CD4-positive, alpha-beta T cell treated with Interleukin-15 for 1 hour (primary cell): ENCODE measurements at regions not wholly inside any gene's neighbourhood (a gene's known extent, or its start where the extent isn't known, plus 50 kb on each side); places are given as distances from the start of the nearest gene placed in this dataset.
"Not testable (repeated sequence)": the region's sequence is repeated elsewhere in the genome, so short reads cannot be mapped to it uniquely, and the experiment has no call there.

Experiments
- DNase-seq: peaks from one replicate; pipeline ENCODE4 v3.0.0-alpha.2; 2020

DNA sequence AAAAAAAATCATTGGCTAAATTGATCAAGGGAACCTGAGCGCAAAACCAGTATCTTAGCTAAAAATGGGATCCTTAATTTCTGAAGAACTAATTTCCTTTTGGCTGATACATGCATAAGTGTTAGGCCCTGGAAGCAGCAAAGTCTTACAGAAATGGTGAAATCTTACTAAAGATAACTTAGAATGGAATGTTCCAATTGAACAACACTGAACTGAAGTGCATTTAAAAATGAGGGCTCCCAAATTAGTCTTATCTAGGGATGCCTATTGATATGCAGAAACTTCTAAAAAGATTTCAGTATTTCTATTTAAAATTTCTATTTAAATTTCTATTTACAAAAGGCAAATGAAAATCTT is 120.7 kb upstream of the BANK1 start:
- no peak for DNase-seq

- DNase-seq = no peak
These were observed 121.2 kb upstream of the BANK1 start for GRCh38 chr4:101669138-101669831.

- no peak for DNase-seq
These were observed 123.2 kb upstream of the BANK1 start for GRCh38 chr4:101667348-101667747.

DNA sequence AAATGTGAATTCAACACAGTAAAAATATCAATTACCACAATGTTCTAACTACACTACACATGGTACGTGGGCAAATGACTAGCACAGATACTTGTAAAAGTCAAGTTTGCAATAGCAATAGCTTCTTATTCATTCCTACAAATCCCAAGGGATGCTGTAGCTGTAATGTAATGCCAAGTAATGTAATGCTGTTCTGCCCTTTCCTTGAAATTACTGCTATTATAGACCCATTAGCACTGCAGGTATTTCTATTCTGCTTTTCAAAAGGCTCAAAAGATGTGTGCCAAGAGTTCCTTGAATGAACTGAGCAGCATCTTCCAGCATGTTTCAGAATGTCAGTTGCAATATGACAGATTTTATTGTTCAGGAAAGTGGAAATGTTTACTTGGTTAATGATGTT is 129.9 kb upstream of the BANK1 start:
- no peak for DNase-seq

DNA sequence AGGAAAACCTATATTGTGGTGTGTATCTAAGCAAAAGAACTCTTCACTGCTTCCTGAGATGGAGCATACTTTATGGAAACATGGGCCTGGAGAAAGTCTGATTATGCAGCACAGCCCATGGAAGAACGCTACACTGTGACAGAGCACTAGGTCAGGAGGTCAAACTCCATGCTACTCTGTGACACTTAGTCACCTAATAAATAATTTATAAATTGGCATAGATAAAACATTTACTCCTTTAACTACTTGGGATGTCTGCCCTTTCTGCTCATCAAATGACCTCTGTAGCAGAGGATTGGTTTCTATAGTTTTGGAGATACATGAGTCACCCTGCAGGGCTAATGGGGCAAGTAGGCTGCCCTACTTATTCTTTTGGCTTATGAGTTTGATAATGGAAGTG is 134.7 kb upstream of the BANK1 start:
- DNase-seq = no peak

DNA sequence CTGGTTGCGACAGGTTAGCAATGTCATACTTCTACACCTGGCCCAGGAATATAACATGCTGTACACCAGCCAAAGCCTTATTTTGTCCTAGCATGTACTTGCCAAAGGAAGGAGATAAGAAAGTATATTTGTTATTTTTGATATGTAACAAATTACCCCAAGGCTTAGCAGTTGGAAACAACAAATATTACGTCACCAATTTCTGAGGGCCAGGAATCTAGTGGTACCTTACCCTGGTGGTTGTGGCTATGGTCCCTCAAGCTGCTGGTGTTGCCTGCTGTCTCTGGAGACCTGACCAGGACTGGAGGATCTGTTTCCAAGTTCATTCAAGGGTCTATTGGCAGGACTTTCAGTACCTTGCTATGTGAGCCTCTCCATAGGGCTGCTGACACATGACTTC is 135.5 kb upstream of the BANK1 start:
- DNase-seq = no peak

DNA sequence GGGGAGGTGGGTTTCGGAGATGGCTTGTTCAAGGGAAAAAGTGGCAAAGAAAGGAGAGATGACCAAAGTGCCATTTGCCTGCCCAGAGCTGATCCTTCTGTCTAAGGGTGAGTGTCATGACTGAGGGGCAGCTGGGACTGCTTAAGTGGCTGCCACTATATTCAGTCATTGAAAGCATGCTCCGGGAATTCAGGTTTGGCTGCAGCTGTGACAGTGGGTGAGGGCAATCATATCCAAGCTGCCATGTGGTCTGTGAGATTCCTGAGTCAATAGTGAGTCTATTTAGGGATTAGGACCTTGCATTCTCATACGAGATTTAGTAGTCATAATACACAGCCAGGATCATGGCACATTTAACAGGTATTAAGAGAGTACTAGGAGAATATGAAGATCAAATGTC is 138.8 kb upstream of the BANK1 start:
- DNase-seq = no peak

DNA sequence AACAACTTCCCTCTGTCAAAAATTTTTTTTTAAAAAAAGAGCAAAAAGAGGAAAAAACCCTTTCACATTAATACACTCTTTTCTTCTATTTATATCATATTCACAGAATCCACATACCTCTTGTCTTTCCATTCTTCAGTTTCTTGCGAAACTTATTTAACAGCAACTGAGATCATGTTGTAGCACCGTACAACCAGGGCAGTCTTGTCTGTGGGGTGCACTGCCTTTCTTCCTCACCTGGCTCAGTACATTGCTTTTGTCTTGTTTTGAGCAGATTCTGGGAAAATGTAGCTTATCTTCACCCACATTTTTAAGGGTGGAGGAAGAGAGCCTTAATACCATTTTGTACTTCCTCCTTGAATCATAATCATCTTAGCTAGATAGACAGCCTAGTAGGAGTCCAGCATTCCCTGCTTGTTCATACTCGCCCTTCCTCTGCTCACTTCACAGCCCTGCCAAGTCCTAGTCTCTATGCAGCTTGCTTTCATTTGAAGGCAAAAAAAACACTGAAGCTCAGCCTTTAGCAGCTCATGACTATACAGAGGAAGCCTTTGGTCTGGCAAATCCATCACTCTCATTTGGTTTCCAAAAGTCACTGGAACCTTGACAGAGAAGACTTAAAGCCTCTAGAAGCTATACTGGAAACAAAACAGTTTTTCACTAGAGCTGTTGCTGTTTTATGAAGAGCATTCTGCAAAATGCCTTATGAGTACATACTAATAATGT is 140.6 kb upstream of the BANK1 start:
- DNase-seq = no peak

- DNase-seq = no peak
These were observed 142.9 kb upstream of the BANK1 start for GRCh38 chr4:101647710-101648034.

GRCh38 chr4:101644516-101644915 is 146.0 kb upstream of the BANK1 start:
- no peak for DNase-seq

DNA sequence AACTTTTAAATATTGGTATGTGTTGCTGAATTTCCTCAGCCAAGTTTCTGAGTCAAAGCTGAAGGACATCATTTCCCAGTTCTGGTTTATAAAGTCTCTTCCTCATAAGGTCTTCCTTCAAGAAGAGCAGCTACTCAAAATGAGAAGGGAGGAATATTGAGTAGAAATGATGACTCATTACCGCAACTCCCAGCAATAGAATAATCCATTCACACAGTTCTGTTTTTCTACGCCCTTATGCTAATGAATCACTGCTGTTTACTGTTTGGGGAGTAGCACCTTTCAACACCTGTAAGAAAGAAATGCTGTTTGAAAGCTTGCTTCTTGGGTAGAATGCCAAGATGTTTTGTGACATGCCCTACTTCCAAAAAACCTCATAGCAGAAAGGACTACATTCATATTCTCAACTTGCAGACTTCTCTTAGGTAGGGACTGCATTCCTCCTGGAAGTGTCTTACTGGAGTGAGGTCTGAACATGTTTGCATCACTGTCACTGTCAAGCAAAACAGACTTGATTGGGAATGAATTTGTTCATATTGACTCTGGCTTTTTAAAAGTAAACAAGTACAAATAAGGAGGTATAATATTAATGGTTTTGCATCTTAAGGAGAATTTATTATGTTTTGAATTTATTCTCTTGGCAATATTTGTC is 147.2 kb upstream of the BANK1 start:
- DNase-seq = no peak

- not testable (repeated sequence) for DNase-seq
These were observed 157.8 kb upstream of the BANK1 start for GRCh38 chr4:101632766-101633165.

- no peak for DNase-seq
These were observed 160.1 kb upstream of the BANK1 start for GRCh38 chr4:101630319-101630986.

DNA sequence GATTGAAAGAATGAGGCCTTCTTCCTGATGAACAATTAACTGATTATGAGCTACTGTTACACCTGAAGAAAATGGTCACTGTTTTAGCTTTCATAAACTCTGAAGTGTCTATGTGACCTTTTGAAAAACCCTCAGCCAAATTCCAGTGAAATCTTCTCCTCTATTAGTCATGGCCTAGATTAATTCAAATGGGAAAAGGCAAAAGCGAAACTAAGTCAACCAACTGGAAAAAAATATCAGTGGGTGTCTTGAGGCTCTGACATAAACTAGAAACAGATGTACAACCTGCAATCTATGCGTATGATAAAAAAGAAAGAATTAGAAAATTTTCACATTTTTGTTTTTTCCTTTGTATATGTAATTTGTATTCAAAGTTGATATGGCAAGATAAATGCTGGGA is 169.4 kb upstream of the BANK1 start:
- DNase-seq = no peak

- DNase-seq = no peak
These were observed 174.9 kb upstream of the BANK1 start for GRCh38 chr4:101615652-101616051.

DNA sequence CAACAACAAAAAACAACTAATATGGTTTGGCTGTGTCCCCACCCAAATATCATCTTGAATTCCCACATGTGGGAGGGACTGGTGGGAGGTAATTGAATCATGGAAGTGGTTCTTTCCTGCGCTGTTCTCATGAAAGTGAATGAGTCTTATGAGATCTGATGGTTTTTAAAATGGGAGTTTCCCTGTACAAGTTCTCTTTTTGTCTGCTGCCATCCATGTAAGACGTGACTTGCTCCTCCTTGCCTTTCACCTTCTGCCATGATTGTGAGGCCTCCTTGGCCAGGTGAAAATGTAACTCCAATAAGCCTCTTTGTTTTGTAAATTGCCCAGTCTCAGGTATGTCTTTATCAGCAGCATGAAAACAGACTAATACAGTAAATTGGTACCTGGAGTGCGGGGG is 183.5 kb upstream of the BANK1 start:
- not testable (repeated sequence) for DNase-seq

GRCh38 chr4:101604976-101605375 is 185.6 kb upstream of the BANK1 start:
- DNase-seq = no peak

GRCh38 chr4:101600287-101600686 is 190.2 kb upstream of the BANK1 start:
- no peak for DNase-seq

DNA sequence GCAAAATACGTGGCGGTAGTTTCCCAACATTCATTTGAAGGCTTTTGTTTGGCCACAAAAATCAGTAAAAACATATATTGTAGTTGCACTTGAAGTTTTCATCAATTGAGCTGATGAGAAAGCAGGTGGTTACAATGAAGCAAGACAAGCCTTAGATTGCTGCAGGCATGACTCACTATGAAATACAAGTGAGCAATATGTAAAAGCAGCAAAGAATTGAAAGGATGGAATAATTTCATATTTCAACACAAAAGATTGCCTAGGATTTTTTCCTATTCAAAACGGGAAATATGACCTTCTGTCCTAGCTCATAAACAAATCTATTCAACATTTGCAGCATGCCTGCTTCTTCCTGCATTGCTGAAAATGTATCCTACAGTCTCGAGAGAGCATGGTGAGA is 190.9 kb upstream of the BANK1 start:
- DNase-seq = no peak

- no peak for DNase-seq
These were observed 193.6 kb upstream of the BANK1 start for GRCh38 chr4:101596781-101597552.

GRCh38 chr4:101594588-101594987 is 195.9 kb upstream of the BANK1 start:
- no peak for DNase-seq

- no peak for DNase-seq
These were observed 196.9 kb upstream of the BANK1 start for GRCh38 chr4:101593666-101594065.

- DNase-seq = no peak
These were observed 206.2 kb upstream of the BANK1 start for GRCh38 chr4:101584306-101584705.
